ENCODE measurements at regions not wholly inside any gene's neighbourhood (a gene's known extent, or its start where the extent isn't known, plus 50 kb on each side); places are given as distances from the start of the nearest gene placed in this dataset.

DNA sequence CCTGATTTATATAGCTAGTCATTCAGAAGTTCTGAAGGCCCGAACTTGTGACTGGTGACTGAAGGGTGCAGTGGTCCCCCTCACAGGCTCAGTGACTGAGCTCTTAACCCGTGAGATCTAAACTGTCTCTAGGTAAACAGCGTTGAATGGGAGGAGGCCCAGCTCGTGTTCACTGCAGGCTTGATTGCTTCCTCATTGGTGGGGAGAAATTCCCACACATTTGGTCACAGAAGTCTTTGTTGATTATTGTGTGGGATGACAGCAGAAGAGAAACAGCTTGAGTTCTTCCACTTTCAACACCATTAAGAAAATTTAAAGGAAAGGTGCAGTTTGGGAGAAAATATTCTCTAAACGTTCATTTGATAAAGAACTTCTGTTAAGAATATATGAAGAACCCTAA lies 1178.0 kb downstream of the UQCRFS1 start:
- TF ChIP-seq YY1 (IDR thresholded peaks at IDR 0.05; ENCODE audit: insufficient read depth, insufficient read length) (no peak), SUZ12 (IDR thresholded peaks at IDR 0.05; ENCODE audit: extremely low read depth, insufficient read depth, insufficient read length) (no peak)

Data from NT2/D1 (cell line).